ENCODE measurements at regions not wholly inside any gene's neighbourhood (a gene's known extent, or its start where the extent isn't known, plus 50 kb on each side); places are given as distances from the start of the nearest gene placed in this dataset.
"Not testable (repeated sequence)": the region's sequence is repeated elsewhere in the genome, so short reads cannot be mapped to it uniquely, and the experiment has no call there.

- no peak for DNase-seq
- ATAC-seq, result no peak
- intact Hi-C loops (cut with micrococcal nuclease), result no loop called here
Measured at GRCh38 chr18:33835419-33835818, 257.4 kb downstream of the ASXL3 start.

- ATAC-seq (no peak), DNase-seq (no peak)
- intact Hi-C loops (cut with micrococcal nuclease), result no loop called here
Measured at GRCh38 chr18:33833842-33834241, 255.8 kb downstream of the ASXL3 start.

DNA sequence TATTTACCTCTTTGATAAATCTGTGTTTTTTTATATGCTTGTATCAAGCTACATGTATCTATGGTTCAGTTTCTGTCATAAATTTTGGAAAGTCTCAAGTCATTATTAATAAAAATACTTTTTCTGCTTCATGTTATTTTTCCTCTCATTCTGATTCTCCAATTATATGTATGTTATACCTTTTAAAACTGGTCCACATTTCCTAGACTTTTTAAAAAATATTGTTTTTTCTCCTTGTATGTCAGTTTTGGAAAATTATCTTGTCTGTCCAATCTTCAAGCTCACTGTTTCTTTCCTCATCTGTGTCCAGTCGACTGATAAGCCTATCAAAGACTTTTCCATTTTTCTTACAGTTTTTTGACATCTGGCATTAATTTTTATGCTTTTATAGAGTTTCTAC lies 253.4 kb downstream of the ASXL3 start:
- DNase-seq, result no peak
- ATAC-seq, result no peak
- intact Hi-C loops (cut with micrococcal nuclease), result no loop called here

- no peak for ATAC-seq
- no peak for DNase-seq
- intact Hi-C loops (cut with micrococcal nuclease), result no loop called here
Measured at GRCh38 chr18:33830213-33830612, 252.2 kb downstream of the ASXL3 start.

DNA sequence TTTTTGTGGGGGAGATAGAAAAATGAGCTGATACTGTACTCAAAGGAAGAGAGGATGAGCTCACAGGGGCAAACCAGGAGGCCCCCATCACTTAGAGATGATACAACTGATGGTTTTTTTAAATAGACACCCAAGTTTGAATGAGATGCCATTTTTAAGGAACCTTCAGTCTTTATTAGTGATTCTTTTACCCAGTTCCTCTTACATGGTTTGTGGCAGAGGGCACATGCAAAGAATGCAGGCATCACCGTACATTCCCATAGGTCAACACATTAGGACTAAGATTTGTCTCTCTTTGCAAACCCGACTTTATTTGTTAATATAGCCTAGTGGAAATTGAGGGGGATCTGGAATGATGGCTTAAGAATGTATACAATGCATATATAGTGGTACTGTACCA lies 250.9 kb downstream of the ASXL3 start:
- DNase-seq, result no peak
- no peak for ATAC-seq
- intact Hi-C loops (cut with micrococcal nuclease), result no loop called here

GRCh38 chr18:33826151-33826550 lies 248.1 kb downstream of the ASXL3 start:
- intact Hi-C loops (cut with micrococcal nuclease), result no loop called here
- DNase-seq (no peak), ATAC-seq (no peak)

DNA sequence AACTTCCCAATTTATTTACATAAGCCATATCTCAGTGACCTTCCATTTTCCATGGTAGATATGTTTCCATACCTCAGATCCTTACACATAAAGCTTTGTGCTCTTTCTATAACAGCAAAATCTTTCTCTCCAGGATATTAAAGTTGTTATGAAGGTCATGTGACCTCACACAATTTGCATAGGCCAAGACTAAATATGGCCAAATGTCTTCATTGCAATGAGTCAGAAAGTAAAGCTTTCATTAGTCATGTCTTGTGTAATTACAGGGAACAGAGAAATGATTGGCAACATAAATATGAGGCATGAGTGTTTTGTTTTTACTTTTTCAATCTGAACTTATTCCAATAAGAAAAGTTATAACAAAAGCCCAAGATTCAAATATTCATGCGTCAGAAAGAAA lies 243.5 kb downstream of the ASXL3 start:
- intact Hi-C loops (cut with micrococcal nuclease), result no loop called here
- ATAC-seq, result no peak
- DNase-seq, result no peak

GRCh38 chr18:33820517-33821371 lies 242.7 kb downstream of the ASXL3 start:
- ATAC-seq, result no peak
- intact Hi-C loops (cut with micrococcal nuclease), result no loop called here
- no peak for DNase-seq

GRCh38 chr18:33819692-33820343 lies 241.8 kb downstream of the ASXL3 start:
- ATAC-seq; intact Hi-C loops (cut with micrococcal nuclease); DNase-seq: not testable (repeated sequence)

DNA sequence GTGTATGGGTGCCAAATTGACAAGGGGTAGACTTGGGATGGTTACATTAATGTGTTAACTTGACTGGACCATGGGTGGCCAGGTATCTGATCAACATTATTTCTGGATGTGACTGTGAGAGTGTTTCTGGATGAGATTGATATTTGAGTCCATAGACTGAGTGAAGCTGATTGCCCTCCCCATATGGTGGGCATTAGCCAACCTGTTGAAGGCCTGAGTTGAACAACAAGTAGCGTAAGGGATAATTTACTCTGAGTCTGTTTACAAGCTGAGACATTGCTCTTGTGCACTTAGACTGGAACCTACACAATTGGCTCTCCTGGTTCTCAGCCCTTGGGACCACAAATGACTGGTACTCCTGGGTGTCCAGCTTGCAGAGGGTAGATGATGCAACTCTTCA lies 240.1 kb downstream of the ASXL3 start:
- no peak for ATAC-seq
- intact Hi-C loops (cut with micrococcal nuclease), result no loop called here
- no peak for DNase-seq

GRCh38 chr18:33817096-33817495 lies 239.1 kb downstream of the ASXL3 start:
- DNase-seq (no peak), ATAC-seq (no peak)
- intact Hi-C loops (cut with micrococcal nuclease), result no loop called here

- no peak for DNase-seq
- no peak for ATAC-seq
- intact Hi-C loops (cut with micrococcal nuclease), result no loop called here
Measured at GRCh38 chr18:33814546-33814945, 236.5 kb downstream of the ASXL3 start.

GRCh38 chr18:33812186-33812585 lies 234.2 kb downstream of the ASXL3 start:
- DNase-seq (no peak), ATAC-seq (no peak)
- intact Hi-C loops (cut with micrococcal nuclease), result no loop called here

DNA sequence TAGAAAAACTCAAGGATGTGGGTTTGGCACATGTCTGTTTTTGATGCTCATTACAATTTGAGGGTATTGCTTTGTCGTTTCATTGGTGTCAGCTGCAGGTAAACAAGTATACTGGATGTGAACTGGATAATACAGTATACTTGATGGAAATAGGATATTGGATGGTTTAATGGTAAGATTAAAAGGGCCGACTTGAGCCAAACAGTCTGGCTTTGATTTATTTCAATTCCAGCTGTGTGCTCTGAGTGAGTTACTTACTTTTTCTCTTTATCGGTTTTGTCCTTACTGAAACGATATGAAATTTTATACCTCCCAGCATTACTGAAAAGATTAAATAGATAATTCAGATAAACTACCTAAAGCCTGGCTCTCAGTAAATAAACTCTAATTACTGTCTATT lies 227.6 kb downstream of the ASXL3 start:
- ATAC-seq, result no peak
- no peak for DNase-seq
- intact Hi-C loops (cut with micrococcal nuclease), result no loop called here

GRCh38 chr18:33804258-33804657 lies 226.2 kb downstream of the ASXL3 start:
- intact Hi-C loops (cut with micrococcal nuclease), result no loop called here
- ATAC-seq (no peak), DNase-seq (no peak)

DNA sequence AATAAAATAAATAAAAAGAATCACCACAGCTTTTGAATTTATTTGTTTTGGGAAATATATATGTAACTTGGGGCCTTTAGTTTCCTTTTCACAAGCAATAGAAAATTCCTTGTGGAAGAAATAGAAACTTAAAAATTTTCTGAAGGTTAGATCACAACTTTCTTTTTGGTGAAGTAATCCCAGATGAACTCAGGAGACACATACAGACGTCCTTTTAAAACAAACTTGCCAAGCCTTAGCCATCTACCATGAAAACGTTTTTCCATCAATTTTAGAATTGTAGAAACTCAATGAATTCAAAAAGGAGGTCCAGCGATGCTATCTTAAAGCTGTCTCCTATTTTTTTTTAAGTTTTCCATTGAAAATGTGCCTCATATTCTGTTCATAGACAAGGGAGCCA lies 225.6 kb downstream of the ASXL3 start:
- DNase-seq (no peak), ATAC-seq (no peak)
- intact Hi-C loops (cut with micrococcal nuclease), result no loop called here

DNA sequence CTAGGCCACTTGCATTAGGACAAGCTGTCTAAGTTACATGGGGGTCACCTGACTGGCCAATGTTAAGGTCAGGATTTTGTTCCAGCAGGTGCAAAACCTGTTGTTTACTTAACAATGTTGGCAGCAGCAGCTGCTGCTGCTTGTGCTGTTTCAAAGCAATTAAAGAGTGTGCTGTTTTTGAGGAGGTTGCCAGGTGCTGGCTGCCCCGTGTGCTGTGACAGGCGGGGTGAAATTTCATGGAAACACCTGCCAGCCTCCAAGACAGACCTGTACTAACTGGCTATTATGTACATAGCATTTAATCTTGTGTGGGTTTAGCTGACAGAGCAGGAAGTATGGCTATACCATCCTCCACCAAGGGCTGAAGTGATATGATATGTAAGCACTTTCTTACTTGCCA lies 224.9 kb downstream of the ASXL3 start:
- DNase-seq (no peak), ATAC-seq (no peak)
- intact Hi-C loops (cut with micrococcal nuclease), result no loop called here
